Liver (tissue), 7 donors: ENCODE measurements at regions not wholly inside any gene's neighbourhood (a gene's known extent, or its start where the extent isn't known, plus 50 kb on each side); places are given as distances from the start of the nearest gene placed in this dataset.

Experiments used
- DNase-seq: peaks from one replicate; pipeline ENCODE4 v3.0.0-alpha.2; 2017; ENCODE audit warnings: low spot score
- H3K27ac ChIP-seq, 2 donors: one replicate each; pipeline ENCODE4 v1.7.0; 2013; ENCODE audit warnings: inconsistent platforms in 2 of 2, low read length in 2 of 2, control low read depth in 1 of 2, low read depth in 1 of 2, mild to moderate bottlenecking in 1 of 2
- H3K27me3 ChIP-seq, 4 donors: one replicate each; pipeline versions ENCODE4 v1.6.1 to v1.7.0; 2013; ENCODE audit warnings: low read length in 3 of 4, inconsistent platforms in 1 of 4, mild to moderate bottlenecking in 1 of 4, moderate library complexity in 1 of 4; ENCODE audit not compliant: control insufficient read depth in 4 of 4, insufficient read depth in 4 of 4
- H3K36me3 ChIP-seq, 4 donors: one replicate each; pipeline versions ENCODE4 v1.6.1 to v1.7.0; 2013; ENCODE audit warnings: low read length in 3 of 4, mild to moderate bottlenecking in 3 of 4, low read depth in 1 of 4, moderate library complexity in 1 of 4; ENCODE audit not compliant: control insufficient read depth in 4 of 4, insufficient read depth in 3 of 4
- H3K4me1 ChIP-seq, 4 donors: one replicate each; pipeline versions ENCODE4 v1.6.1 to v1.7.0; 2013; ENCODE audit warnings: low read length in 3 of 4, mild to moderate bottlenecking in 3 of 4, moderate library complexity in 1 of 4; ENCODE audit not compliant: control insufficient read depth in 4 of 4, insufficient read depth in 4 of 4
- H3K4me3 ChIP-seq, 3 donors: one replicate each; pipeline versions ENCODE4 v1.6.1 to v1.7.0; 2013; ENCODE audit warnings: low read length in 3 of 3, control low read depth in 1 of 3, low read depth in 1 of 3, mild to moderate bottlenecking in 1 of 3
- H3K9ac ChIP-seq, 2 donors: one replicate each; pipeline ENCODE4 v1.7.0; 2013; ENCODE audit warnings: low read length in 2 of 2, mild to moderate bottlenecking in 2 of 2, moderate library complexity in 2 of 2, control low read depth in 1 of 2, low read depth in 1 of 2
- H3K9me3 ChIP-seq, 4 donors: one replicate each; pipeline versions ENCODE4 v1.6.1 to v1.7.0; 2013; ENCODE audit warnings: low read length in 3 of 4; ENCODE audit not compliant: control insufficient read depth in 4 of 4
- ATF3 ChIP-seq: IDR thresholded peaks from 2 replicates; pipeline ENCODE4 v1.6.1; 2016; ENCODE audit warnings: antibody characterized with exemption
- EGR1 ChIP-seq, 2 donors: IDR thresholded peaks; 2 replicates each; pipeline ENCODE4 v1.6.1; 2016 to 2018; ENCODE audit warnings: antibody characterized with exemption in 2 of 2, low read depth in 2 of 2
- FOXA1 ChIP-seq: IDR thresholded peaks from 2 replicates; pipeline ENCODE4 v1.6.1; 2016; ENCODE audit warnings: antibody characterized with exemption
- FOXA2 ChIP-seq: IDR thresholded peaks from 2 replicates; pipeline ENCODE4 v1.6.1; 2016; ENCODE audit warnings: antibody characterized with exemption
- GABPA ChIP-seq, 2 donors: IDR thresholded peaks in 1 of 2; conservative IDR thresholded peaks in 1 of 2; 2 replicates each; pipeline ENCODE4 v1.6.1; 2016; ENCODE audit warnings: antibody characterized with exemption in 2 of 2, mild to moderate bottlenecking in 1 of 2, moderate library complexity in 1 of 2
- HNF4A ChIP-seq, 2 donors: conservative IDR thresholded peaks; 2 replicates each; pipeline ENCODE4 v1.6.1; 2016; ENCODE audit warnings: antibody characterized with exemption in 2 of 2, mild to moderate bottlenecking in 2 of 2
- HNF4G ChIP-seq: IDR thresholded peaks from 2 replicates; pipeline ENCODE4 v1.6.1; 2016; ENCODE audit warnings: antibody characterized with exemption
- JUND ChIP-seq, 2 donors: IDR thresholded peaks; 2 replicates each; pipeline ENCODE4 v1.6.1; 2016; ENCODE audit warnings: antibody characterized with exemption in 2 of 2
- RAD21 ChIP-seq, 2 donors: IDR thresholded peaks; 2 replicates each; pipeline ENCODE4 v1.6.1; 2016; ENCODE audit warnings: antibody characterized with exemption in 2 of 2, mild to moderate bottlenecking in 2 of 2
- REST ChIP-seq: IDR thresholded peaks from 2 replicates; pipeline ENCODE4 v1.6.1; 2016; ENCODE audit warnings: antibody characterized with exemption, mild to moderate bottlenecking
- SP1 ChIP-seq: IDR thresholded peaks from 2 replicates; pipeline ENCODE4 v1.6.1; 2018; ENCODE audit warnings: antibody characterized with exemption, mild to moderate bottlenecking
- TAF1 ChIP-seq: conservative IDR thresholded peaks from 2 replicates; pipeline ENCODE4 v1.6.1; 2016; ENCODE audit warnings: antibody characterized with exemption, mild to moderate bottlenecking
- ZBTB33 ChIP-seq: IDR thresholded peaks from 2 replicates; pipeline ENCODE4 v1.6.1; 2016; ENCODE audit warnings: antibody characterized with exemption
- WGBS: extraction: QIAGEN DNeasy Blood & Tissue Kit; methylation state at CpG from one replicate; pipeline ENCODE4 v1.1.7; 2013; 5-methylcytosine and 5-hydroxymethylcytosine counted together
- donor health status: healthy.
- donor health status: healthy.
- donor health status: healthy.
- donor health status: healthy.

GRCh38 chrX:97841544-97842179, 958.0 kb downstream of the RPA4 start:
- no peak for DNase-seq
- Histone ChIP-seq H3K4me3 (no peak overlapping the region), H3K9ac (no peak overlapping the region), H3K9me3 (peaks cover 0 to 9% (median 3%) of the 10 kb centered on the region in 4 donors), H3K36me3 (no peaks in the 10 kb centered on the region), H3K27me3 (peaks cover 0 to 3% (median 0%) of the 10 kb centered on the region in 4 donors), H3K4me1 (no peaks in the 10 kb centered on the region), H3K27ac (no peak overlapping the region)
- WGBS: 95% methylated on average over 39 of the region's 39 CpGs
- no peak for TF ChIP-seq FOXA2
- TF ChIP-seq RAD21 (IDR thresholded peaks at IDR 0.05): no peak
- TF ChIP-seq HNF4G: no peak
- no peak for TF ChIP-seq ZBTB33

GRCh38 chrX:97842468-97843199, 958.9 kb downstream of the RPA4 start:
- no peak for DNase-seq
- no peaks in the 10 kb centered on the region for H3K27me3 ChIP-seq
- H3K9me3 ChIP-seq: peaks cover 0 to 9% (median 3%) of the 10 kb centered on the region in 4 donors
- no peak overlapping the region for H3K27ac ChIP-seq
- no peak overlapping the region for H3K9ac ChIP-seq
- TF ChIP-seq REST (no peak), EGR1 (IDR thresholded peaks at IDR 0.05; ENCODE audit: low read depth in 2 of 2) (no peak), SP1 (no peak), ZBTB33 (no peak), TAF1 (no peak), JUND (IDR thresholded peaks at IDR 0.05) (no peak), ATF3 (no peak), GABPA (IDR thresholded peaks at IDR 0.05 in 1 of 2, conservative IDR thresholded peaks at IDR 0.05 in 1 of 2) (no peak), HNF4A (conservative IDR thresholded peaks at IDR 0.05) (no peak), FOXA2 (no peak), FOXA1 (no peak)
- no peak overlapping the region for H3K4me3 ChIP-seq
- 98% methylated on average over 35 of the region's 35 CpGs for WGBS
- H3K36me3 ChIP-seq: no peaks in the 10 kb centered on the region
- H3K4me1 ChIP-seq: no peaks in the 10 kb centered on the region
